ENCODE measurements at regions not wholly inside any gene's neighbourhood (a gene's known extent, or its start where the extent isn't known, plus 50 kb on each side); places are given as distances from the start of the nearest gene placed in this dataset.

DNA sequence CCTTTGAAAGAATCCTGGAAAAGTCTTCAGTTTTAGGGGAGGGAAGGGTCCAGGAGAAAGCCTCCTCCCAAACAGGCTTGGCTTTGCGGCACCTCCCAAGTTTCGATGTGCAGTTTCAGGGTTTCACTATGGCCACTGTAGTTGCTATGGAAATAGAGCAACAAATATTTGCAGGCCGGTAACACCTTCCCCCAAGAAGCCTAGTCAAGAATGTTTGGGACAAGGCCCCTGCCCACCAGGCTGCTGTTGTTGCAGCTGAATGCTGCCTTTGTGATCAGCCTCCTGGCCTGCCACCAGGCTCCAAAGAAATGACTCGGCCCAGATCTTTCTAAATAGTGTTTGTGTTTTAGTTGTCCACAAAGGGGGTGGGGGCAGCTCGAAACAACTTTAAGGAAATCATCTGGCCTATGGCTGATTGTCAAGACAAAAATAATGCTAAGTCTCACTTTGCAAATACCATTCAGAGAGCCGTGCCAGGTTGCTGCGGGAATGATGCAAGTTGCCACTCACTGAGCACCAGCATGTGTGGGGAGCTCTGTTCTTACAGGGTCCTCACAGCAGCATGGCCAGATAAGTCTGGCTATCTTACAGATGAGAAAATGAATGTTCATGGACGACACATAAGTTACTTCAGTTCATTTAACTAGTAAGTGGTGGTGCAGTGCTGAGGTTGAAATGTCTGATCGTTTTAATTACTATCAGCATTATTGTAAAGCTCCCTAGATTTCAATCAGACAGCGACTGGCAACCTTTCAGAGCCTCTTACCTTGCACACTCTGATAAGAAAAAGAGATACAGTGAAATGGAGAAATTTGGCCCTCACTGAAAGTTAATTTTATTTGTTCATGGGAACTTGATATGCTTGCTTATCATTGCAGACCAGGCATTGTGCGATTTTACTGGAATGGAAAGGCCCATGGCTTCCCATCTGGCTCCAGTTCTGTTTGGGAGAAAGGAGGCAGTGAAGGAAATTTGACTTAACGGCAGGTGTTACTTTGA lies 91.2 kb upstream of the JUN start:
- TF ChIP-seq, protein P1, sequence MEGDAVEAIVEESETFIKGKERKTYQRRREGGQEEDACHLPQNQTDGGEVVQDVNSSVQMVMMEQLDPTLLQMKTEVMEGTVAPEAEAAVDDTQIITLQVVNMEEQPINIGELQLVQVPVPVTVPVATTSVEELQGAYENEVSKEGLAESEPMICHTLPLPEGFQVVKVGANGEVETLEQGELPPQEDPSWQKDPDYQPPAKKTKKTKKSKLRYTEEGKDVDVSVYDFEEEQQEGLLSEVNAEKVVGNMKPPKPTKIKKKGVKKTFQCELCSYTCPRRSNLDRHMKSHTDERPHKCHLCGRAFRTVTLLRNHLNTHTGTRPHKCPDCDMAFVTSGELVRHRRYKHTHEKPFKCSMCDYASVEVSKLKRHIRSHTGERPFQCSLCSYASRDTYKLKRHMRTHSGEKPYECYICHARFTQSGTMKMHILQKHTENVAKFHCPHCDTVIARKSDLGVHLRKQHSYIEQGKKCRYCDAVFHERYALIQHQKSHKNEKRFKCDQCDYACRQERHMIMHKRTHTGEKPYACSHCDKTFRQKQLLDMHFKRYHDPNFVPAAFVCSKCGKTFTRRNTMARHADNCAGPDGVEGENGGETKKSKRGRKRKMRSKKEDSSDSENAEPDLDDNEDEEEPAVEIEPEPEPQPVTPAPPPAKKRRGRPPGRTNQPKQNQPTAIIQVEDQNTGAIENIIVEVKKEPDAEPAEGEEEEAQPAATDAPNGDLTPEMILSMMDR (IDR thresholded peaks at IDR 0.05; ENCODE audit: insufficient read depth, low read depth, low read length), result no peak
- no peak for TF ChIP-seq EZH2 (IDR thresholded peaks at IDR 0.05; ENCODE audit: insufficient read depth, low read length)

Measured in astrocyte (in vitro differentiated cells and primary cell).